ENCODE measurements at regions not wholly inside any gene's neighbourhood (a gene's known extent, or its start where the extent isn't known, plus 50 kb on each side); places are given as distances from the start of the nearest gene placed in this dataset.

DNA sequence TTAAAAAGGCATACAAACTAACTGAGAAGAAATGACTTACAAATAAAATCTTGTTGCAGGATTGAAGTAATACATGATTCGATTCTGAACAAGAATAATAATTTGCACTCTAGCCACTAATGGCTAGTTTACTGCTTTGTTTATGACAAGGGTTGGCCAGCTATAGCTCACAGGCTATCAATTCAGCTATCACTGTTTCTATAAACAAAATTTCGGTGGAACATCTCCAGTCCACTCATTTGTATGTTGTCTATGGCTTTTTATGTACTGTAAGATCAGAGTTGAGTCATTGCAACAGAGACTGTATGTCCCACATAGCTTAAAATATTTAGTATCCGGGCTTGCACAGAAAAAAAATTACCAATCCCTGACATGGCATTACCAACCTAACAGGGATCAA is 543.7 kb upstream of the CNTNAP5 start:
- Histone ChIP-seq H3K4me3 (ENCODE audit: low read length) (no peak overlapping the region), H3K9ac (ENCODE audit: low read depth, low read length) (no peak overlapping the region), H3K4me1 (ENCODE audit: insufficient read depth, low read length) (no peaks in the 10 kb centered on the region), H3K27me3 (ENCODE audit: insufficient read depth, low read length) (no peaks in the 10 kb centered on the region), H3K36me3 (ENCODE audit: insufficient read depth, low read length) (no peaks in the 10 kb centered on the region), H3K9me3 (ENCODE audit: insufficient read depth, low read depth, low read length) (no peaks in the 10 kb centered on the region), H3K27ac (ENCODE audit: low read depth, low read length) (no peak overlapping the region)
- 96% methylated on average over 3 of the region's 3 CpGs for WGBS

DNA sequence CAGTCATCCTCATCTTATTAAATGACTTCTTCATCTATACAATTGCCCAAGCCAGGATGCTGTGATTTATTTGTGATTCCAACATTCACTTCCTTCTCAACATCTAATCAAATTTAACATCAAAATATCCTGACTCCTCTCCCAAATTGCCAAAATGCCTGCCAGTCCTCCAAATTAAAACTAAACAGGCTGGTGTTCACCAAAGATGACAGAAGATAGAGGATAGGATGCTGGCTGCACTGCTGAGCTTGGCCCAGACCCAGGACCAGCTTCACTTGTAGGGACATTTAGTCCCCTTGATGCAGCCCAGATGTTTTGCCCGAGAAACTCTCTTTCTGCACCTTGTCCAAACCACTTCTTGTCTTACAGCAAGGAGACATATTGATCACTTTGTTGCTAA is 540.0 kb upstream of the CNTNAP5 start:
- WGBS: 93% methylated on average over 1 of the region's 1 CpG
- H3K4me1 ChIP-seq (ENCODE audit: insufficient read depth, low read length): no peaks in the 10 kb centered on the region
- H3K4me3 ChIP-seq (ENCODE audit: low read length): no peak overlapping the region
- no peak overlapping the region for H3K9ac ChIP-seq (ENCODE audit: low read depth, low read length)
- no peaks in the 10 kb centered on the region for H3K27me3 ChIP-seq (ENCODE audit: insufficient read depth, low read length)
- H3K36me3 ChIP-seq (ENCODE audit: insufficient read depth, low read length): no peaks in the 10 kb centered on the region
- H3K9me3 ChIP-seq (ENCODE audit: insufficient read depth, low read depth, low read length): no peaks in the 10 kb centered on the region
- H3K27ac ChIP-seq (ENCODE audit: low read depth, low read length): no peak overlapping the region

DNA sequence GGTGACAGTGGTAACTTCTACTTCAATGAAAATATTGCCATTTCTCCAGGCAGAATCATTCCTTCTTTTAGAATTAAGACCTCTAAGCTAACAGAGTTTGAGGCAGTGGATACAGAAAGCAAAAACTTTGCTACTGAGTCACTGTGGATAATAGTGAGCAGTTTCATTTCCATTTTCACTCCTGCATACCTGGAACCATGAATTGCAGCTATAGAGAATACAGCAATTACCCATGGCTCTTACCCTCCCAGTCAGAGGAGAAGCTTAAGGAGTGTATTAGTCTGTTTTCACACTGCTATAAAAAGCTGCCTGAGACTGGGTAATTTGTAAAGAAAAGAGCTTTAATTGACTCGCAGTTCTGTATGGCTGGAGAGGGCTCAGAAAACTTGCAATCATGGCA is 531.4 kb upstream of the CNTNAP5 start:
- H3K27me3 ChIP-seq (ENCODE audit: insufficient read depth, low read length): no peaks in the 10 kb centered on the region
- H3K4me1 ChIP-seq (ENCODE audit: insufficient read depth, low read length): no peaks in the 10 kb centered on the region
- no peak overlapping the region for H3K27ac ChIP-seq (ENCODE audit: low read depth, low read length)
- WGBS: 98% methylated on average over 1 of the region's 1 CpG
- H3K4me3 ChIP-seq (ENCODE audit: low read length): no peak overlapping the region
- no peaks in the 10 kb centered on the region for H3K9me3 ChIP-seq (ENCODE audit: insufficient read depth, low read depth, low read length)
- no peaks in the 10 kb centered on the region for H3K36me3 ChIP-seq (ENCODE audit: insufficient read depth, low read length)
- no peak overlapping the region for H3K9ac ChIP-seq (ENCODE audit: low read depth, low read length)

DNA sequence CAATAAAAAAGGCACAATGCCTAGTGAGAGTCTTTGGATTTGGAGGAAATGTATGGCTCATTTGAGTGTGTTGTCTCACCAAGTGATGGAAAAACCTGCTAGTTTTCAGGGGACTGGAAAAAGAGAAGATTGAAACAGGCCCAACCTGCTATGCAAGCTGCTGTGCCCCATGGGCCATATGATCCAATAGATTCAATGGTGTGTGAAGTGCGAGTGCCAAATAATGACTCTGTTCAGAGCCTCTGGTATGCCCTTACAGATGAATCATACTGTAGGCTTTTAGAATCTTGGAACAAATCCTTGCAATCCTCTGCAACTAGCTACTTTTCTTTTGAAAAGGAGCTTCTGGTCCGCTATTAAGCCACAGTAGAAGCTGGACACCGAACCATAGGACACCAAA is 529.8 kb upstream of the CNTNAP5 start:
- H3K27ac ChIP-seq (ENCODE audit: low read depth, low read length): no peak overlapping the region
- H3K4me1 ChIP-seq (ENCODE audit: insufficient read depth, low read length): no peaks in the 10 kb centered on the region
- no peaks in the 10 kb centered on the region for H3K36me3 ChIP-seq (ENCODE audit: insufficient read depth, low read length)
- H3K9me3 ChIP-seq (ENCODE audit: insufficient read depth, low read depth, low read length): no peaks in the 10 kb centered on the region
- 96% methylated on average over 3 of the region's 3 CpGs for WGBS
- H3K27me3 ChIP-seq (ENCODE audit: insufficient read depth, low read length): no peaks in the 10 kb centered on the region
- H3K4me3 ChIP-seq (ENCODE audit: low read length): no peak overlapping the region
- no peak overlapping the region for H3K9ac ChIP-seq (ENCODE audit: low read depth, low read length)

DNA sequence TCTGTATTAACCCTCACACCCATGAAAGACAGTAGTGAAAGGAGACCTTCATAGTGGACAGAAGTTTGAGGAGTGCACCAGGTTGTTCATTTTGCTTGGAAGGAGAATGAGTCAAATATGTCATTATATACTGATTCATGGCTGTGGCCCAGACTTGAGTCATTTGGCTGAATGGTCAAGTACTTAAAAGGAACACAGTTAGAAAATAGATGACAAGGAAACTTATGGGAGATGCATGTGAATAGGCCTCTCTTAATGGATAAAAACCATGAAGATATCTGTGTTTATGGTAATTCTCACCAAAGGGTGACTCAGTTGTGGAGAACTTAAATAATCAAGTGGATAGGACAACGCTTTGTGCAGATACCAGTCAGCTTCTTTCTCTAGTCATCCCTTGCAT is 524.7 kb upstream of the CNTNAP5 start:
- Histone ChIP-seq H3K4me3 (ENCODE audit: low read length) (no peak overlapping the region), H3K9ac (ENCODE audit: low read depth, low read length) (no peak overlapping the region), H3K4me1 (ENCODE audit: insufficient read depth, low read length) (no peaks in the 10 kb centered on the region), H3K36me3 (ENCODE audit: insufficient read depth, low read length) (no peaks in the 10 kb centered on the region), H3K9me3 (ENCODE audit: insufficient read depth, low read depth, low read length) (no peaks in the 10 kb centered on the region), H3K27me3 (ENCODE audit: insufficient read depth, low read length) (no peaks in the 10 kb centered on the region), H3K27ac (ENCODE audit: low read depth, low read length) (no peak overlapping the region)
- 82% methylated on average over 1 of the region's 1 CpG for WGBS

DNA sequence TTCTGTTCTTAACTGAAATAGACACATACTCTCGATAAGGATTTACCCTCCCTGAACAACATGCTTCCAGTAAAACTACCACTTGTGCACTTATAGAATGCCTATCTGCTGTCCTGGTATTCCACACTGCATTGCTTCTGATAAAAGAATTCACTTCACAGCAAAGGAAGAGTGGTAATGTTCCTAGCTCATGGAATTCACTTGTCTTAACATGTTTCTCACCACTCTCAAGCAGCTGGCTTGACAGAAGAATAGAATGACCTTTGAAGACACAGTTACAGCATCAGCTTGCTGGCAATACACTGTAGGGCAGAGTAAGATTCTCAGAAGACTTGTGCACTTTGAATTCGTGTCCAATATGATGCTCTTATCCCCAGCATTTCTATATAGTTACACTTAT is 524.1 kb upstream of the CNTNAP5 start:
- no peaks in the 10 kb centered on the region for H3K27me3 ChIP-seq (ENCODE audit: insufficient read depth, low read length)
- WGBS: 92% methylated on average over 2 of the region's 2 CpGs

DNA sequence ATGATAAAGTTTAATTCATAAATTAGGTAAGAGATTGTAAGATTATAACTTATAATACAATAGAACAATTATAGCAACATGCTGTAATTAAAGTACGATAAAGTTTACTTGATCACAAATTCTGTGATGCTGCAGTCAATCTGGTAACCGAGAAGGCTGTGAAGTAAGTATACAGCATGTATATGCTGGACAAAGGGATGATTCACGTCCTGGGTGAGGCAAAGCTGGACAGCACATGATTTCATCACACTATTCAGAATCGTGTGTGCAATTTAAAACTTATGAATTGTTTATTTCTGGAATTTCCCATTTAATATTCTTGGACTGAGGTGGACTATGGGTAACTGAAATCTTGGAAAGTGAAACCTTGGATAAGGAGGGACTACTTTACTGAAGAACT is 522.2 kb upstream of the CNTNAP5 start:
- Histone ChIP-seq H3K9ac (ENCODE audit: low read depth, low read length) (no peak overlapping the region), H3K27ac (ENCODE audit: low read depth, low read length) (no peak overlapping the region), H3K4me3 (ENCODE audit: low read length) (no peak overlapping the region), H3K36me3 (ENCODE audit: insufficient read depth, low read length) (no peaks in the 10 kb centered on the region), H3K4me1 (ENCODE audit: insufficient read depth, low read length) (no peaks in the 10 kb centered on the region), H3K27me3 (ENCODE audit: insufficient read depth, low read length) (no peaks in the 10 kb centered on the region), H3K9me3 (ENCODE audit: insufficient read depth, low read depth, low read length) (no peaks in the 10 kb centered on the region)
- WGBS: 98% methylated on average over 4 of the region's 4 CpGs

More for the DNA sequence above, 524.1 kb upstream of the CNTNAP5 start:
- Histone ChIP-seq H3K27ac (ENCODE audit: low read depth, low read length) (no peak overlapping the region), H3K9me3 (ENCODE audit: insufficient read depth, low read depth, low read length) (no peaks in the 10 kb centered on the region), H3K36me3 (ENCODE audit: insufficient read depth, low read length) (no peaks in the 10 kb centered on the region), H3K4me1 (ENCODE audit: insufficient read depth, low read length) (no peaks in the 10 kb centered on the region), H3K4me3 (ENCODE audit: low read length) (no peak overlapping the region), H3K9ac (ENCODE audit: low read depth, low read length) (no peak overlapping the region)

DNA sequence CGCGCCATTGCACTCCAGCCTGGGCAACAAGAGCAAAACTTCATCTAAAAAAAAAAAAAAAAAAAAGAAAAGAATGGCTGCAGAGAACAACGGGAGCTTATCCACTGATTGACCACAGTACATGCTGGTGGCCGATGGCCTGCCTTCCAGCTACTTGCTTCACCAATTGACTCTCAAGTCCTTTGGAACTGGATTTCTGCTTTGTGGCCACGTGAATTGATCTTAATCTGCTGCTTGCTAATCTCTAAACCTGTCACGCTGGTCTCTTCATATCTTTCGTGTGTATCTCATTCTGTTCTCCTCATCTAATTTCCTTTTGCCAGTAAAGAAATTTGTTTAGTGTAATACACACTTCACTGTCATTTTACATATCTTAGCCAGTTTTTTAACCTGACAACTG is 512.5 kb upstream of the CNTNAP5 start:
- Histone ChIP-seq H3K4me1 (ENCODE audit: insufficient read depth, low read length) (peaks cover 16% of the 10 kb centered on the region; the same call in 1 of the 2 replicates), H3K27ac (ENCODE audit: low read depth, low read length) (no peak overlapping the region), H3K9me3 (ENCODE audit: insufficient read depth, low read depth, low read length) (no peaks in the 10 kb centered on the region), H3K36me3 (ENCODE audit: insufficient read depth, low read length) (no peaks in the 10 kb centered on the region), H3K9ac (ENCODE audit: low read depth, low read length) (no peak overlapping the region), H3K27me3 (ENCODE audit: insufficient read depth, low read length) (no peaks in the 10 kb centered on the region), H3K4me3 (ENCODE audit: low read length) (no peak overlapping the region)
- whole genome bisulfite sequencing: 97% methylated on average over 7 of the region's 7 CpGs

DNA sequence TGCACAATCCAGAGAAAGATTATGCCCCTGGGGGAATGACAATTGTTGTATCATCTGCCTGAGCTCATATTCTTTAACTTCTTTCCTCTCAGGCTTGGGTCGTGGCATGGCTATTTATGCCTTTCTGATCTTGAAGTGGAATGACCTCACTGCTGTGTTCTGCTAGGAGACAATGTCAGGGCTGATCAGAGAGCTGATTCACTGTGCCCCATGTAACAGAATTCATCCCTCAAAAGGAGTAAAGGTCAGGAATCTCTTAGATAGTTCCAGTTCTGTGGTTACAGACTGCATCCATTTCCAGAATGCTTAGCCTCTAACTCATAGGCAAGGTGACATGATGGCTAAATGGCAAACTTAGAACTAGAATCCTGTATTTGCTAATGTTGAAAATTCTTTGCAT is 511.7 kb upstream of the CNTNAP5 start:
- Histone ChIP-seq H3K4me1 (ENCODE audit: insufficient read depth, low read length) (peaks cover 16% of the 10 kb centered on the region; the same call in 1 of the 2 replicates), H3K4me3 (ENCODE audit: low read length) (no peak overlapping the region), H3K9ac (ENCODE audit: low read depth, low read length) (no peak overlapping the region), H3K9me3 (ENCODE audit: insufficient read depth, low read depth, low read length) (no peaks in the 10 kb centered on the region), H3K27ac (ENCODE audit: low read depth, low read length) (no peak overlapping the region), H3K36me3 (ENCODE audit: insufficient read depth, low read length) (no peaks in the 10 kb centered on the region), H3K27me3 (ENCODE audit: insufficient read depth, low read length) (no peaks in the 10 kb centered on the region)
- WGBS: 81% methylated on average over 1 of the region's 1 CpG

DNA sequence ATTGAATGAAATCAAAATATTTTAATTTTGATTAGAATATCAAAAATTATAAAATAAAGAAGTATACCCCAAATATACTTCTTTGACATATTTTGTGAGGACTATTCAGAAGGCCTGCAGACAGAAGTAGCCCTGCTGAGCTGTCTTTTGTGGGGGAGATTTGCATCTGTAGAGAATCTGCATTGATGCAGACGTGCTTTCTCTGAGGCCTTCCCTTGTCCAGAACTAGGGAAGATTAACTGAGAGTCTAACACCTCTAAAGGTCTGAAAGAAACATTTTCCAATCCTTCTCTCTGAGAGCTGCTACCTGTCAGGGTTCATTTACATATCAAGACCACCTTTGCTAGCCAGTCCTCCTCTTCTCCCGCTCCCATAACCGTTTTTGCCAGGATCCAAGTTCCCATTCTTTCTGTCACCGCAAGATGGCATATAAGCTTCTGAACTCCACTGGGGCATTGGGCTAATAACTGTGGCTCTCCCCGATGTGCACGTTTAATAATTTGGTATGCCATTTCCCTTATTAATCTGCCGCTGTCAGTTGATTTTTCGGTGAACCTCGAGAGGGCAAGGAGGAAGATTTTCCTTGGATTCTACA is 510.4 kb upstream of the CNTNAP5 start:
- no peak overlapping the region for H3K9ac ChIP-seq (ENCODE audit: low read depth, low read length)
- peaks cover 16% of the 10 kb centered on the region; the same call in 1 of the 2 replicates for H3K4me1 ChIP-seq (ENCODE audit: insufficient read depth, low read length)
- no peak overlapping the region for H3K27ac ChIP-seq (ENCODE audit: low read depth, low read length)
- H3K36me3 ChIP-seq (ENCODE audit: insufficient read depth, low read length): no peaks in the 10 kb centered on the region
- H3K27me3 ChIP-seq (ENCODE audit: insufficient read depth, low read length): no peaks in the 10 kb centered on the region
- 76% methylated on average over 9 of the region's 9 CpGs for WGBS
- no peak overlapping the region for H3K4me3 ChIP-seq (ENCODE audit: low read length)
- H3K9me3 ChIP-seq (ENCODE audit: insufficient read depth, low read depth, low read length): no peaks in the 10 kb centered on the region

DNA sequence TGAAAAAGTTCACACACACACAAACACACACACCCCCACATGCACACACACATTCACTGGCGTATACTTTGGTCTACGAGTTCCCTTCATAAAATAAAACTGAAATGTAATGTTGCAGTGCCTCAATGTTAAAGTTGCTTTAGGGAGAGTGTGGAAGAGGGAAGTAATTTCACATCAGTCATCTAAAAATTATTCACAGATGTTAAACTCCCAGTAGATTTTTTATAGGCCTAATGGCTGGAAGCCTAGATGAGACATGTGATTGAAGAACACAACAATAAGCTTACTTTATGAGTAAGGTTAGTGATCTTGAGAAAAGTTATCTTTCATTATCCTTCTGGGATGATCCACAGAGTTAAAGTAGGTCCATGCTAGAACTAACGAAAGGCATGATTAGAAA is 506.7 kb upstream of the CNTNAP5 start:
- no peak overlapping the region for H3K27ac ChIP-seq (ENCODE audit: low read depth, low read length)
- peaks cover 16% of the 10 kb centered on the region; the same call in 1 of the 2 replicates for H3K4me1 ChIP-seq (ENCODE audit: insufficient read depth, low read length)
- no peaks in the 10 kb centered on the region for H3K27me3 ChIP-seq (ENCODE audit: insufficient read depth, low read length)
- no peak overlapping the region for H3K9ac ChIP-seq (ENCODE audit: low read depth, low read length)
- H3K9me3 ChIP-seq (ENCODE audit: insufficient read depth, low read depth, low read length): 0 out of 2 replicates have a peak, but pooled peaks cover 1% of the 10 kb centered on the region
- WGBS: 96% methylated on average over 1 of the region's 3 CpGs
- H3K4me3 ChIP-seq (ENCODE audit: low read length): no peak overlapping the region
- H3K36me3 ChIP-seq (ENCODE audit: insufficient read depth, low read length): no peaks in the 10 kb centered on the region

DNA sequence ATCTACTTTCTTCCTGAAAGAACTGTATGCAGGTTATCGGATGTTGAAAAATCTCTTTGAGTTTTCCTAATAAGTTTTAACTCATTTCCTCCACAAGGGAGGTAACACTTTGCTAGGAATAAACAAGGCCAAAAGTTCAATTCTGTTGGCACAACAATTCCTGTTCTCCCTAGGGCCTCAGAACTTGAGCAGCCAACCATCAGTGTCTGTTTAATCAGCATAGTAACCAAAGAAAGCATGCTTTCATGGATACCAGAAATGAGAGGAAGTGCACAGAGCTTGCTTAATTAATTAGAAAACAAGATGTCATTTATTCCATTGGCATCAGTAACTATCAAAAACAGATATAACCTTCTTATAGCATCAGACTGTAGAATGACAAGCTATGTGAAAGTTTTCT is 503.2 kb upstream of the CNTNAP5 start:
- Histone ChIP-seq H3K4me1 (ENCODE audit: insufficient read depth, low read length) (no peaks in the 10 kb centered on the region), H3K36me3 (ENCODE audit: insufficient read depth, low read length) (no peaks in the 10 kb centered on the region), H3K27me3 (ENCODE audit: insufficient read depth, low read length) (no peaks in the 10 kb centered on the region), H3K4me3 (ENCODE audit: low read length) (no peak overlapping the region), H3K9me3 (ENCODE audit: insufficient read depth, low read depth, low read length) (peaks cover 6% of the 10 kb centered on the region; the same call in 1 of the 2 replicates), H3K9ac (ENCODE audit: low read depth, low read length) (no peak overlapping the region), H3K27ac (ENCODE audit: low read depth, low read length) (no peak overlapping the region)
- WGBS: no CpG with 5 or more reads among the region's 1 CpG

Measured in HUES64 (cell line).